Epithelial cell of esophagus (primary cell): ENCODE measurements at regions not wholly inside any gene's neighbourhood (a gene's known extent, or its start where the extent isn't known, plus 50 kb on each side); places are given as distances from the start of the nearest gene placed in this dataset.
"Not testable (repeated sequence)": the region's sequence is repeated elsewhere in the genome, so short reads cannot be mapped to it uniquely, and the experiment has no call there.

Experiments
- DNase-seq: peaks from one replicate; pipeline ENCODE4 v3.0.0; 2010; ENCODE audit warnings: low read depth
- H3K4me3 ChIP-seq: 2 replicates; pipeline ENCODE4 v1.5.1; 2011; ENCODE audit warnings: mild to moderate bottlenecking, low read length, control low read depth
- TF ChIP-seq, protein P1 (sequence below): IDR thresholded peaks from 2 replicates; pipeline ENCODE4 v1.5.1; 2011; ENCODE audit warnings: low read depth, mild to moderate bottlenecking, low read length, control low read depth, inconsistent platforms; ENCODE audit not compliant: insufficient read depth; ENCODE audit errors: missing control alignments

GRCh38 chr7:35853194-35853593, 52.3 kb downstream of the SEPTIN7 start:
- DNase-seq, H3K4me3 ChIP-seq: not testable (repeated sequence)

- TF ChIP-seq, protein P1, sequence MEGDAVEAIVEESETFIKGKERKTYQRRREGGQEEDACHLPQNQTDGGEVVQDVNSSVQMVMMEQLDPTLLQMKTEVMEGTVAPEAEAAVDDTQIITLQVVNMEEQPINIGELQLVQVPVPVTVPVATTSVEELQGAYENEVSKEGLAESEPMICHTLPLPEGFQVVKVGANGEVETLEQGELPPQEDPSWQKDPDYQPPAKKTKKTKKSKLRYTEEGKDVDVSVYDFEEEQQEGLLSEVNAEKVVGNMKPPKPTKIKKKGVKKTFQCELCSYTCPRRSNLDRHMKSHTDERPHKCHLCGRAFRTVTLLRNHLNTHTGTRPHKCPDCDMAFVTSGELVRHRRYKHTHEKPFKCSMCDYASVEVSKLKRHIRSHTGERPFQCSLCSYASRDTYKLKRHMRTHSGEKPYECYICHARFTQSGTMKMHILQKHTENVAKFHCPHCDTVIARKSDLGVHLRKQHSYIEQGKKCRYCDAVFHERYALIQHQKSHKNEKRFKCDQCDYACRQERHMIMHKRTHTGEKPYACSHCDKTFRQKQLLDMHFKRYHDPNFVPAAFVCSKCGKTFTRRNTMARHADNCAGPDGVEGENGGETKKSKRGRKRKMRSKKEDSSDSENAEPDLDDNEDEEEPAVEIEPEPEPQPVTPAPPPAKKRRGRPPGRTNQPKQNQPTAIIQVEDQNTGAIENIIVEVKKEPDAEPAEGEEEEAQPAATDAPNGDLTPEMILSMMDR, result no peak
- no peak for DNase-seq
- H3K4me3 ChIP-seq, result no peak overlapping the region
Measured at GRCh38 chr7:35854311-35854710, 53.5 kb downstream of the SEPTIN7 start.

DNA sequence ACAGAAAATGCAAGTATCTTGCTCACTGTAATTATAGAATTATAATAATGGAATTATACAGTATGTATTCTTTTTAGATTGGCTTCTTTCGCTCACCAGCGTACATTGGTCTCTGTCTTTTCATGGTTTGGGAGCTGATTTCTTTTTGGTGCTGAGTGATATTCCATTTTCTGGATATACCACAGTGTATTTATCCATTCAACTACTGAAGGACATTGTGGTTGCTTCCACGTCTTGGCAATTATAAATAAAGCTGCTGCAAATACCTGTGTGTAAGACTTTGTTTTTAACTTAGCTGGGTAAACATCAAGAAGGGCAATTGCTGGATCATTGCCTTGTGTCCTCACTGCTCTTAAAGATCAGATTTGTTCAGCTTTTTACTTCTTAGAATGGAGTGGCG, 55.3 kb downstream of the SEPTIN7 start:
- no peak for DNase-seq
- H3K4me3 ChIP-seq, result no peak overlapping the region
- TF ChIP-seq, protein P1, result no peak

DNA sequence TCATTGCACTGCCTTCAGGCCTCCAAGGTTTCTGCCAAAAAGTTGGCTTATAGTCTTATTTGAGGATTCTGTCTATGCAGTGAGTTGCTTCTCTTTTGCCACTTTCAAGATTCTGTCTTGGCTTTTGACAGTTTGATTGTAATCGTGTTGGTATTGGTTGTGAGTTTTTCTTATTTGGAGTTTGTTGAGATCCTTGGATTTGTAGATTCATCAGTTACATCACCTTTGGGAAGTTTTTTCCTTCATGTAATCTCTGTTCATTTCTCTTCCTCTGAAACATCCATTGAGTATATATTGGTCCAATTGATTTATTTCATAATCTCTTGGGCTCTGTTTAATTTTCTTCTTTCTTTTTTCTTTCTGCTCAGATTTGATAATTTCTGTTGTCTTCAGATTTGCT, 59.8 kb downstream of the SEPTIN7 start:
- no peak for DNase-seq
- TF ChIP-seq, protein P1, result no peak
- no peak overlapping the region for H3K4me3 ChIP-seq

DNA sequence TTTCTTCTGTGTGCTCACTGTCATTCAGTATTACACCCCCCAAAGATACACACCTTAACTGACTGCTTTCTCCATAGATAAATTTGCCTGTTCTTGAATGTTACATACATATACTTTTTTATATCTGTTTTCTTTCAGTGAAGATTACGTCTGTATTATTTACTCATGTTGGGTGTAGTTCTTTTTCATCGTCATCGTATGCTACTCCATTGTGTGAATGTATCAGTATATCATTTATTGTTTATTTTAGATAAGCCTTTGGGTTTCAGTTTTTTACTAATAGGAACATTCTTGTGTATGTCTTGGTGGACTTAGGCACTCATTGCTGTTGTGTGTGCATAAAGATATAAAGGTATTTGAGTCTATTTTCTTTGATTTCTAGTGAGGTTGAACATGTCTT, 64.4 kb downstream of the SEPTIN7 start:
- TF ChIP-seq, protein P1, result no peak
- no peak for DNase-seq

GRCh38 chr7:35866186-35866585, 65.3 kb downstream of the SEPTIN7 start:
- DNase-seq, result no peak
- no peak overlapping the region for H3K4me3 ChIP-seq
- TF ChIP-seq, protein P1, result no peak

More for the DNA sequence above, 64.4 kb downstream of the SEPTIN7 start:
- no peak overlapping the region for H3K4me3 ChIP-seq

- not testable (repeated sequence) for DNase-seq
Measured at GRCh38 chr7:35869117-35869516, 68.3 kb downstream of the SEPTIN7 start.

DNA sequence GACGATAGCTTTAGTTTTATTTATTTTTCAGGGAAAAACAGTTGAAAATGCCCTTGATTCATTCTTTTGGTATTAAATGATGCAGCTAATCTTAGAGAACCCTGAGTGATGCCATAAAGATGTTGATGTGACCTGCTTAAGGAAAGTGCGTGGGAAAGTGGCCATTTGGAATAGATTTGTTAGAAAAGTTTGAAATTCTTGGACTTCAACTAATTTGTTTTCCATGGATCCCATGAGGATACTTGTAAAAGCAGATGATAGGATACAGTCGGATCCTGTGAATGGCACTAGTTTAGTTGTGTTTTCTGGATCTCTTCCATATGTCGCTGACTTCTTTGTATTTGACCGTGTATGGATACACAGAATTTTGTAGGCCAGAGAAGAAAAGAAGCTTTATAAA, 69.0 kb downstream of the SEPTIN7 start:
- no peak overlapping the region for H3K4me3 ChIP-seq
- DNase-seq, result no peak
- TF ChIP-seq, protein P1, result no peak

More at GRCh38 chr7:35869117-35869516, 68.3 kb downstream of the SEPTIN7 start:
- not testable (repeated sequence) for H3K4me3 ChIP-seq
